ENCODE measurements at regions not wholly inside any gene's neighbourhood (a gene's known extent, or its start where the extent isn't known, plus 50 kb on each side); places are given as distances from the start of the nearest gene placed in this dataset.

DNA sequence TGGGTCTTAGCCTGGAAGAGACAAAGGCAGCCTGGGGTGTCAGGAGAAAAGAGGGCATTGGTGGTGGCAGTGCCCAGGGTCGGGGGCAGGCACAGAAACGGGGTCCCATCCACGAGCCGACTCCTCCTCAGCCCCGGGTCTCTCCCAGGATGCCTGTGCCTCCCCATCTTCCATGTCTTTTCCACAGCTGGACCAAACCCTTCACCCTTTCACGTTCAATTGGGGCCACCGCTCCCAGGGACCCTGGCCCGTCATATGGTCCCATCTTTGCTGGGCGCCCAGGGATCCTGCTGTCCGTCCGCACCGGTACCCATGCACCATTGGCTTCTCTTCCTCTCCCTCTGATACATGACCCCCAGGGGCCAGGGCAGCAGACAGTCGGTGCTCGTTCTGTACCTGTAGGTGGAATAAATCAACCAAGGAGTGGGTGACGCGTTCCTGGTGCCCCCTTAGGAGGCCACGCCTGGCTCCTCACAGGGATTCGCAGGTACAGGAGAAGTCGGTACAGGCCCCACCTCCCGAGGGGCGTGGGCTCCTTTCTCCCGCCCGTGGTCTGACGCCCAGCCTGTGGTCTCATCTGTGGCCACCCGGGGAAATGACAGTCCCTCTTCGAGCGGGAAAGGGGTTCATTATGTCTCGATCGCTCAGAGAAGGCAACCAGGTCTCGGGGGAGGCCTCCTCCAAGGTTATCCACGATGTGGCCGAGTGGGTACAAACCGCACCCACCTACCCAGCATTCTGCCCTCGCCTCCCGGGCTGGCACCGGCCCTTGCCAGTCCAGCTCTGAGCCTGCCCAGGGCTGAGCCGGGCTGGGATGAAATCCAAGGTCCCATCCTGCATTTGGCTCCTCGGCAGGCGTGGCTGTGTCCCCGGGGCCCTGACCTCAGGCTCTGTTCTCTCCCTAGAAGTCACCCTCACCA is 1493.6 kb downstream of the BRD1 start:
- DNase-seq (ENCODE audit: low spot score) = no peak

DNA sequence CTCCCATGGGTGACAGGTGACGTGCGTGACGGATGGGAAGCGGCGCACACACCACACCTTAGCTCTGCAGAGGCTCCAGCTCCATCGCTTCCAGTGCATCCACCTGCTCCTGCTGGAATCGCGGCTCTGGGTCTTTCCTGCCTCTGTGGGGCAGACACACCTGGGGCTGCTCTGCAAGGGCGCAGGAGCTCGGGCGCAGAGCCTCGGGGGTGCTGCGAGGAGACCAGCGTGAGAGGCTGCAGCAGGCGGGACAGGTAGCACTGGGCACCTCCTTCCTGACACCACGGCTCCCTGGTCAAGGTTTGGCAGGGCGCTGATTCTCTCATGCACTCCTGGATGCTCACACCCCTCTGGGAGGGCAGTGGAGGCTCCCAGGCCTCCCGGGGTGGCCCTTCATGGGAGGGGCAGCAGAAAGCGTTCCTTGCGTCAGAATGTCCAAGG is 1494.3 kb downstream of the BRD1 start:
- no peak for DNase-seq (ENCODE audit: low spot score)

DNA sequence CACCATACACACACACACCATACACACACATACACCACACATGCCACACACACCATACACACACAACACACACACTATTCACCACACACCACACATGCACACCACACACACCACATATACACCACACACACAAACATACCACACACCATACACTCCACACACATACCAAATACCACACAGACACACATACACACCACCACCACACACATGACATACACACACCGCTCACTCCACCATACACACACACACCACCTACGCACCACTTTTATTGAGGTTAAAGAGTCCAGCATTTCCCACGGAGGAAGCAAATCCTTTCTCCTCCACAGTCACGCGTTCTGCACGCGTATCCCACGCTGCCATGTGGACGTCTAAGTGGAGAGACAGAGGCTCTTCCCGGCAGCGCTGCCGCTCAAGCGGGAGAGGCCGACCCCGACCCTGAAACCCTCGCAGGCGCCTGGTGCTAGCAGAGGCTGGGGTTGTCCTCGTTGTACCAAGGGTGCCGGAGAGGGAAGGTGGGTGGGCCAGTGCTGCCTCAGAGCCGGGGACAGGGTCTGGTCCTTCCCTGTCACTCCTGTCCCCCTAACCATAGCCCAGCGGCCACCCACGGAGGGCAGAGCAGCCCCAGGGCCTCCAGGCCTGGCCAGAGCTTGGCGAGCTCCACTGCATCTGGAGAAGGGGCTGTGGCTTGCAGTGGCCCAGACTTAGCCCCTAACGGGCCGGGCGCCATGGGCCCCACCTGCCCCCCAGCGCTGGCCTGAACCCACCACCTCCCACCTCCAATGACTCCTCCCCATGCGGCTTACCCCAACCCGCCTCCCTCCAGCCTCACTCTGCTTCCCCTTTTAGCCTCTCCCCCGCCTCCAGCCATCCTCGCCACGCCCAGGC is 1495.0 kb downstream of the BRD1 start:
- DNase-seq (ENCODE audit: low spot score) = no peak

GRCh38 chr22:48331691-48332220 is 1495.9 kb downstream of the BRD1 start:
- DNase-seq (ENCODE audit: low spot score) = no peak

DNA sequence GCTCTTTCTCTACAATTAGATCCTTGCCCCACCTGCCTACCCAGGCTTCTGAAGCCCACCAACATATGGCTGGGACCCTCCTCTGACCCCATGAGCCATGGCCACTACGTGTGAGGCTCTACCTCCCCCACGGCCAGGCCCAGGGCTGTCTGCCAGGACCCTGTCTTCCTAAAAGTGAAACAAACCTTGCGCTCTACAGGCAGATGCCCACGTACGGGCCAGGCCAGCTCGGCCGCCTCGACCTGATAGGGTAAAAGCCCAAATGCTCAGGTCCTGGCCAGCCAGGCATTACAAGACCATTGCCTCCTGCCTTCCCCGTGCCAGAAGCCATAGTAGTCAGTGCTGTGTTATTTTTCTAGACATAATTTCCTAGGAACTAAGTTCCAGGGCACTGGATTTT is 1496.4 kb downstream of the BRD1 start:
- DNase-seq (ENCODE audit: low spot score) = no peak

- no peak for DNase-seq (ENCODE audit: low spot score)
Observed at GRCh38 chr22:48327721-48328120, 1500.0 kb downstream of the BRD1 start.

- no peak for DNase-seq (ENCODE audit: low spot score)
Observed at GRCh38 chr22:48323746-48324145, 1503.9 kb downstream of the BRD1 start.

- DNase-seq (ENCODE audit: low spot score) = no peak
Observed at GRCh38 chr22:48322907-48323306, 1504.8 kb downstream of the BRD1 start.

- DNase-seq (ENCODE audit: low spot score) = no peak
Observed at GRCh38 chr22:48321986-48322545, 1505.6 kb downstream of the BRD1 start.

DNA sequence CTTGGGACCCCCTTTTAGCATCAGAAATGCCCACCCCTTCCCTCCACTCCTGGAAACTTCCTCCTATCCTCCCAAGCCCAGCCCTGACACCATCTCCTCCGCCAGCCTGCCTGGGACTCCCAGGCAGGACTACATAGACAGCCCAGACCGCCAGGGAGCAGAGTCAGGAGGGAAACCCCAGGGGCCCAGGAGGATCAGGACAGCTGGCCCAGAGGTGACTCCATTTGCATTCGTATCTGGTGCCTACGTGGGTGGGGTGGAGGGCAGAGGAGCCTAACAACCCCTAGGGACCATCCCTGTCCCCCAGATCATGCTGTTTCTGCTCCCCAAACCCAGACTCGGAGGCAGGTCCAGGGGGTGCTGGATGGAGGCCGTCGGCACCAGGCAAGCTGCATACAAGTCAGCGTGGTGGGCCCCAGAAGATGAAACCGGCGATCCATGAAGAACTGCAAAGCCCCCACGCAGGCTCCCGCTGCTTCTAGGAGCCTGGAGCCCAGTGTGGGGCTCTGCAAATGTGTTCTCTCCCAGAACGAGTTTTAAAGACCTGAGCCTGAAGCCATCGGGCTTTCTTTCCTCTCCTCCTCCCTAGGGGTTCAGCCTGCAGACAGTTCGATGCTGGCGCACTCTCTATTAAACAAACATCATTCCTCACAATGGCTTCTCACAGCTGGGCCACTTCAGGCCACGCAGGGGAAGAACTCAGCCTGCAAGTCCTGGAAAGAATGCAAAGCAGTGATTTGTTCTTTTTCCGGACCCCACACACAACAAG is 1506.8 kb downstream of the BRD1 start:
- DNase-seq (ENCODE audit: low spot score) = no peak

GRCh38 chr22:48320048-48320682 is 1507.5 kb downstream of the BRD1 start:
- no peak for DNase-seq (ENCODE audit: low spot score)

DNA sequence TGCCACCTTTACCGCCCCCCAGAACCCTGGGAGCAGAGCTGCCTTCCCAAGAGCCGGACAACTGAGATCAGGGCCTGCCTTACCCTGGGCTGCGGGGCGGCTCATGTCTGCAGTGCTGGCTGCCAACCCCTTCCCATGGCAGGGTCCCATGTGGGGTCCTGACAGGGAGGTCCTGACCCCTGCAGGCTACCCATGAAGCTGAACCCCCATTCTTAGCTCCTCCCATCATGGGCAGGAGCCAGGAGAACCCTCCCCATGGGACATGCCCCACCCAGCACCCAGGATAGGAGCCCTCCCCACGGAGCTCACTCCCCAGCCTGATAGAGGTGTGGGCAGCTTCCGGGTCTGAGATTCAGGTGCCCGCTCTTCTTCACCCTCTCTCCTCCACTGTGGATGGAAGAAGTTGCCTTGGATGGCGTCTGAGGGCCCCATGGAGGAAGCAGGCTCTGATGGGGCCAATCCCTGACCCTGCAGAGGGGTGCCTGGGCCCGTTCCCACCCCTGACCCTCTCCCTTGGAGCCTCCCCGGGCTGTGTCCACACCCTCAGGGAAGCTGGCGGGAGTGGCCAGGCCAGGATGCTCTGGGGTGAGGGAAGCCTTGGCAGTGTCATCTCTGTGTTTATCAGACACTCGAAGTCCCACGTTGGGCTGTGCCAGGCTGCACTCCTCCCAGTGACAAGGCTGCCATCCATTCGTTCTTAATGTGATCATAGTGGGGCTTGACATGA is 1508.2 kb downstream of the BRD1 start:
- DNase-seq (ENCODE audit: low spot score) = no peak

- DNase-seq (ENCODE audit: low spot score) = no peak
Observed at GRCh38 chr22:48318575-48319320, 1508.9 kb downstream of the BRD1 start.

DNA sequence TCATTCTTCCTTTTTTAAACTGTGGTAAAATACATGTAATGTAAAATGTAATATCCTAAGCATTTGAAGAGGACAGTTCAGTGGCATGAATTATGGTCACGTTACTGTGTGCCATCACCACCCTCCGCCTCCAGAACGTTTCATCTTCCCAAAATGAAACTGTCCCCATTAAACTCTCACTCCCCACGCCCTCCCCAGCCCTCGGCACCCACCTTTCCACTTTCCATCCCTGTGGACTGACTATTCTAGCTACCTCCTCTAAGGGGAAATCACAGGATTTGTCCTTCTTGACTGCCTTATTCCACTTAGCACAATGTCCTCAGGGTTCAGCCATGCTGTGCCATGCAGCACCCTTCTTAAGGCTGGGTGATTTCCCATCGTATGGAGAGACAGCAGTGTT is 1509.5 kb downstream of the BRD1 start:
- DNase-seq (ENCODE audit: low spot score) = no peak

- no peak for DNase-seq (ENCODE audit: low spot score)
Observed at GRCh38 chr22:48316257-48317250, 1511.1 kb downstream of the BRD1 start.

GRCh38 chr22:48315439-48316256 is 1512.0 kb downstream of the BRD1 start:
- DNase-seq (ENCODE audit: low spot score) = no peak

- no peak for DNase-seq (ENCODE audit: low spot score)
Observed at GRCh38 chr22:48314073-48314472, 1513.6 kb downstream of the BRD1 start.
